Occipital lobe (tissue), 1 donor: ENCODE measurements at regions not wholly inside any gene's neighbourhood (a gene's known extent, or its start where the extent isn't known, plus 50 kb on each side); places are given as distances from the start of the nearest gene placed in this dataset.

ENCODE experiments used
- DNase-seq: peaks from one replicate; lab custom pipeline; 2025; lab: John Stamatoyannopoulos, UW

DNA sequence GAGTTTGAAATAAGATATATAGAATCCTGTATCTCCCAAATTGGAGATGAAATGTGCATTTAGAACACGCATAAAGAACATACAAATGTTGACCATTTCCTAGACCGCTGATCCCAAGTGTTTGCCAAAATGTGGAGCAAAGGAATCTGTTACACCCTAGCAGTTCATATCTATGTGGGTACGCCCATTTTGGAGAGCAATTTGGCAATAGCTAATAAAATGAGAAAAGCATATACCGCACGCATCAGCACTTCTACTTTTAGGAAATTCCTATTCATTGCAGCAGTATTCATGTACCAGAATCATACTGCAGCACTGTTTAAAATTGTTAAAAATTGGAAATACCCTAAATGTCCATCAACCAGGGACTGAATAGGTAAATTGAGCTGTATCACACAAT, 937.8 kb downstream of the BCL11B start:
- no peak for DNase-seq

DNA sequence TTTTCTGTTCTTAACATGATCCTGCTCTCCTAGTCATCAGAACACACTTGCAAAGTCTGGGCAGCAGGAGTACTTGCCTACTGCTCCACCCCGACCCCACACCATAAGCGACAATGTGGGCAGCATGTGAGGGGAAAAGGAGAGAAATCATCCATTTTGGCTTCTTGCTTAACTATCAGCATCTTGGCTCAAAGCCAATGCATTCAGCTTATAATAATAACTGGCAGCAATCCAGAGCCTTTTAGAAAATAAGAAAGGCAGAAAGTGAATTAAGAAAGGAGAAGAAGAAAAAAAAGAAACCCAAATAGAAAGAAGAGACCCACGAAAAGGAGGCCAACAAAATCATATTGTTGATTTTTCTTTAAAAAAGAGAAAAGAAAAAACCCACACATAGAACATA, 930.8 kb downstream of the BCL11B start:
- no peak for DNase-seq

DNA sequence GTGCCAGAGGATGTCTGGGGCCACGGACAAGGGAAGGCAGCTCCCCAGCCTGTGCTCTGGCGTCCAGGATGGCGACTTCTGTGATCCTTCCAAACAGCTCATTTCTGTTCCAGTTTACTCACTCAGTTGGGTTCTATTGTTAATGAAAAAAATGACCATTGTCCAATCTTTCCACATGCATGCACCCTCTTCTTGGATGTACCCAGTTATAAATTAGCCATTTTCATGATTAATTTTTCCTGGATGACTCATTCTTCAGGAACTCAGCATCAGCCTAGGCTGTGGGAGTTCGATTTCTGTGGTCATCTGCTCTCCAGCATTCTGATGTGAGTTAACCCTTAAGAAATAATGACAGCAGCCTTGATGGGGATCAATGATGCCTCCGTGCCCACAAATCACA, 926.8 kb downstream of the BCL11B start:
- no peak for DNase-seq

DNA sequence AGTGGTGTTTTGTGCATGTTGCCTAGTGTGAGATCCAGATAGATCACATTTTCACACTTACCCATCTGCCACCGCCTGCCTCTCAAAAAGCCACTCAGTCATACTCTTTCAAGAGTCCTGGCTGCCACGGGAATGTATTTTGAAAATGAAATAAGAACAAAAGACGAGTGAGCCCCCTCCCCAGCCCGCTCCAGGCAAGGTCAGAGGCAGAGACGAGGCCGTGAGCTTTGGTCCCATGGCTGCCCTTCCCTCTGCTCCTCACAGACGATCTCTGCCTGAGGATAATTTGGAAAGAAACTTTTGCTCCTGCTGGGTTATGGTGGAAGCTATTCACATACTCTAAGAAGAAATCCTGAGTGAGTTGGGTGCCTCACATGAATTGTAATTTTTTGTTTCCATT, 924.3 kb downstream of the BCL11B start:
- no peak for DNase-seq

DNA sequence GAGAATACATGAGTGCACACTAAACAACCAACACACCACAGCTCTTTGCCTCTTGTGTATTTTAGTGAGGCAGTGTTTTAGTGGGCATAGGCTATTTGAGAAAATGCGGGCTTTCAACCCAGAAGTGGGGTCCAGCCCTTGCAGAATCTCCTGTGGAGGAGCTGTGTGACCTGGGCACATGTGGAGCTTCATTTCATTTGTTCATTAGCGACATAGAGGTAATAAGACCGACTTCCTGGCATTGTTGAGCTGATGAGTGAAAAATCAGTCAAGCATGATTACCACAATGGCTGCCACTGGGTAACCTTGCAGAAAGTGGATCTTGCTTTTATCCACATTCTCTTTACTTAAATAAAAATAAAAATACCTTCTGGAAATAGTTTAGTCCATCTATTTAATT, 923.5 kb downstream of the BCL11B start:
- no peak for DNase-seq

DNA sequence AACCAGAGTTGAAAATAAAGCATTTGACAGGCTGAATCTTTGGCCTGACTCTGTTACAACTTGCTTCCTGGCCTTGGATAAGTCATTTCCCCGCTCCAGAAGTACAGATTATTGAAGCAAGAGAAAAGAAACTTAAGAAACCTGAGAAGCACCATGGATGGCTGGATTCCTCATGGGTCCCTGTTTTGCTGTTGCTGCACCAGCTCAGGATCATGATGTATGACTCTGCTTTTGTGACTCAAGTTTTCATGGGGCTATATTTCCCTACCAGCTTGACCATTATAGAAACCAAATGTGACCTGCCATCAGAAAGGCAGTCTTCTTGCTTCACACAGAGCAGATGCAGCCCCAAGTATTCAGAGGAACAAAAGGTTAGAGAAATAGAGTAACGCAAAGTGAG, 921.8 kb downstream of the BCL11B start:
- DNase-seq, result no peak

DNA sequence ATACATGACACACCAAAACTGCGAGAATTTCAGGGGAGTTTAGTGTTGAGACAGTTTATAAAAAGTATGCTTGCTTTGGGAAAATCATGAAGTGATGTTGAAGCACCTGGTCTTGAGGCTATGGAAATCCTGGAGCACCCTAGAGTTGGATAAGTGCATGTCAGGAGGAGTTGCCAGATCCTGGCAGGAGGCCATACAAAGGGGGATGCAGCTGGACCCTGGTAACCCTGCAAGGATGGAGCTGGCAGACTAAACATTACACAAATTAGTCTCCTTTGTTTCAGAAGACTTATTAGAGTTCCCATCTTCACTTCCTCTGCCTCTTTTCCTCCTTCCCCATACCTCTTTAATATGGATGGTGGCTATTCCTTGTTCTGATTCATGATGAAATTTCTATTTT, 907.0 kb downstream of the BCL11B start:
- no peak for DNase-seq

DNA sequence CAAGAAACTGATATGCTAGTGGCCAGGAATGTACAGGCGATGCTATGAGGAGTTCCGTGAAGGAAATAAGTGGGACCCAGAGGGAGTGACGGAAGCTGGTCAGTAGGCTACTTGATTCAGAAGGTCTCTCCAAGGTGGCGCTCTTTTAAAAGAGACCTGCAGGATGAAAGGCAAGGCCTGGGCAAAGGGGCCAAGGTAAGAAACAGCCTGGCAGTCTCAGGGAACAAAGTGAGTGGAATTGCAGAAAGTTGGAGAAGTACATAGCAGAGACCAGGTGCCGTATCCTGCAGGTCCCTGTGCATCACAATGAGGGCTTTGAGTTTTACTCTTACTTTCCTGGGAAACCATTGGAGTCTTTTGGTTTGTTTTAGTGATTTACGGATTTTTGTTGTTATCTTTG, 905.6 kb downstream of the BCL11B start:
- no peak for DNase-seq

DNA sequence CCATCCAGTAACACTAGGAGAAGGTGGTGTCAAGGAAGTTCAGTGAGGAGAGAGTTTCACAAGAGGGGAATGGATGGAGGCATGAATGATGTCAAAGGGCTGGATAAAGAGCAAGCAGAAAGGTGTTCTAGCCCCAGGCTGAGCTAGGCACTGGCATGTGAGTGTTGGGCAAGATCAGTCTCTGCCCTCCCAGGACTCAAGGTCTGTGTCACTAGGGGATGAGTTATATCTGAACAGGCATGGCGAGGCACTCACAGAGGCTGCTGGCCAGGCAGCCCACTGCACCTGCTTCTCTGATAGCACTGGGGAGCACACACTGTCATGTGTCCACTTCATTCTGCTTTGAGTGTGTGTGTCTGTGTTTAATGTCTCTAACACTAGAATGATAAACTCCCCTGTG, 903.8 kb downstream of the BCL11B start:
- no peak for DNase-seq

DNA sequence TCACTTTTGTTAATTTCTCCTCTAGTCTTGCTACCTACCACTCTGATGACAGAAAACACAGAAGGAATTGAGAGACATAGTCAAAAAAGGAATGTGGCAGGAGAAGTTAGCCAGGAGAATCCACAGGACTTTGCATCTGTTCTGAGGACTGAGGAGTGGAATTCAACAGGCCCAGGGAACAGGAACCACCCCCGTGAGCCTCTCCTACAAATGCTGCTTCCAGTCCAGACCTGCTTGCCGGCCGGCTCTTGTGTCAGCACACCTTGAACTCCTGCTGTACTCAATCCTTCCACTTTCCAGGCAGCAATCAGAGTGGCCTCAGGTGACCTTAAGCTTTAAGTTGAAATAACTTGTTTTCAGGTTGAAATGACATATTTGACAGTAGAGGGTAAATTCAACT, 903.1 kb downstream of the BCL11B start:
- DNase-seq, result no peak

DNA sequence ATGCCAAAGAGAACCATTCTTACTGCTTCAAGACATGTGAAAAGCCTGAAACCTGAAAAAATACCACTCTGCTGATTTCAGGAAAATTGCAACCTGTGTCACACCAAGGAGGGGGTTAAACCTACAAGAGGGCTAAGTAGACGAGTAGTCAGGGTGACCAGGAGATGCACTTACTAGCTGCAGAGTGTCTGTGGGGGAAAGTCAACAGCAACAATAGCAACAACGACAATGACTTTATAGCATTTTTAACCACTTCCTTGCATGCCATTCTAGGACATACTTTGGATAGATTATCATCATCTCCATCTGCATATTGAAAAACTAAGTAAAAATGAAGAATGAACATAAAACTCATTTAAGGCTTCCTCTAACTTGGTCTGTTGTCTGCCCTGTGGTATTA, 902.7 kb downstream of the BCL11B start:
- DNase-seq, result no peak

DNA sequence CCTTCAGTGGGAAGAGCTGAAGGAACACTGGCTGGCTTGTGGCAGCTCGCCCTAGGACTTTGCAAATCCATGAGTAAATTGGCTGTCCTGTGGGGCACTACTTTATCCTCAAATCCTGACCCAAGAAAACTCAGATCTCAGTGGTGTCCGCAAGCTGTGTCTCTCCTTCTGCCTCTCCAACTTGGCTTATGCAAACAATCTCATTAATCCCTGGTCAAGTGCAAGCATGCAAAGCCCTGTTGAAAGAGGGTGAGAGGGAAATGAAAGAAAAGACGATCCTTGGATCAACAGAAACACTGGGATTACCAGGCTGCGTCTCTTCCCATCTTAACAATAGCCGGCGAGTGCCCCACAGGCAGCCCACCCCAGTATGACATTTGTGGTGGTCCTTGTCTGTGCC, 901.6 kb downstream of the BCL11B start:
- DNase-seq, result no peak

DNA sequence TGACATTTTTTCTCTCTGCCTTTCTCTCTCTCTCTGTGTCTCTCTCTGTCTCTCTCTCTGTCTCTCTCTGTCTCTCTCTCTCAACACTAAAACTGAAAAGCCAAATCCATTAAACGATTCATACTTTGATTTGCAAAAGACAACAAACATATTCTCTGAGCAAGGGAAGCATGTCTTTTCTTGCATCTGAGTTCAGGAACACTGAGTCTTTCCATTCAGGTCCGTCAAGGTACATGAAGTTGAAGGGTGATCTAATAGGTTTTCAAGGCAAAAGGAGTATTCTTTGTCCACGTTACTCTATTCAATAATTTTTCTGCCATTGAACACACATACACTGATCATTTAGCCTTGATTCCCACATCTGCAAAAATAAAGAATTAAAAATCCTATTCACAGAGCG, 900.9 kb downstream of the BCL11B start:
- no peak for DNase-seq

DNA sequence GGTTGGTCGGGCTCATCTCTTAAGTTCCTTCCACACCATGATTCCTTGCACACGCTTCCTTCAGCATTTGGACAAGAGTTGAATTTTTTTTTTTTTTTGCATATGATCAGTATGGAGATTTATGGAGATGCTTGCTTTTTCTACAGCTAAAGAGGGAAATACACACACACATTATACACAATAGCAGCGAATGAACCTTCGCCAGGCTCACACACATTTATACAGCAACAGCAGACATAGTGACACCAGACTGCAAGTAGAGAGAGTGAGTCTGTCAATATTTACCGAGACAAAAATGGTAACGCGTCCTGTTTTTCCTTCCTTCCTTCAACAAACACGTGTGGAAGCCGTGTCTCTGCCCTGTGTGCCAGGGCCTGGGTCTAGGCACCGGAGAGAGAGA, 897.9 kb downstream of the BCL11B start:
- no peak for DNase-seq

DNA sequence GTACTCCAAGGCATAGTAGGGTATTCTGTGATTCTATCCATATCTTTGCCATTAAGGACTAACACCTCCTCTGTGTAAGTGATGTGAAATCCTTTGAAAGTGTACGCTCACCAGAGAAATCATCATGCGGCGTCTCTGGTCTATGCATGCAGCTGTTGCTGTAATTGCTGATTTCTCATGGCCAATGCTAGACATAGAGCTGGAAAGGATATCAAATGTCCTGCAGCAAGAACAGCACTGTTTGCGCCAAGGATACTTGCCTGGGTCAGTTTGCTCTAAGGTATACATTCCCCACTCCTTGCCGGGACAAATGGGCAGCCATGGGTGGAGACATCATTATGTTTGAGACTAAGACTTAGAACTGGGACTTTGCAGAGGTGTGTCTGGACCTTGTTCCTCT, 896.4 kb downstream of the BCL11B start:
- DNase-seq, result no peak

DNA sequence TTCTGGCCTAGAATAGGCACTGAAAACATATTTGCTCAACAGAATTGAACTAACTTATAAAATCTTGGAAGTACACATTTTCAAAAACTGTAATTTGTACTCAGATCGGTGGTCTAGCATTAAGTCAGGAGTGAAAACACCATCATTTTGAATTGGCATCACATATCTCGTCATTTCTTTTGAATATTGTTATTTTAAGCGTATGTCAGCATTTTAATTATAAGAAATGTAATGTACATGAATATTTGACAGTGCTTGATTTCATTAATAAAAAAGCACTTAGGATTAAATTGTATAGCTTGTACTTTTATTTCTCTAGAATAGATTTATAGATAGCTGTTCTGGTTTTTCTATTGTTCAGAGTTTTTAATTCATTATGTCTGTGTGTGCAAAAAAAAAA, 892.2 kb downstream of the BCL11B start:
- DNase-seq, result no peak

DNA sequence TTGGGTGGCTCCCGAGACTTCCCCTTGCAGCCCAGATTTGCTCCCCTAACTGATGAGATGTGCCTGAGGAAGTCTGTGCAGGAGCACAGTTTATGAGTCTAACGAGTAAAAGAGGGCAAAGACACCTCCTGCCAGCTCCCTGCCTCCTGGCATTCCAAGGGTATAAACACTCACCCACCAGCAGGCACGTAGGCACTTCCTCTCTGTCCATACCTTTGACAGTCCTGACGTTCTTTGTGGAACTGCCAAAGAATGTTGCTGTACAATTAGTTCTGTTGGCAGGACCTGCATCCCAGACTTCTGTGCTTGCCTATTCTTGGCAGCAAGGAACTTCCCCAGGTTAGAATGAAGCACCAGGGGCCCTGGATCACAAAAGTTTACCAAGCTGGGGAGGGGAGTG, 889.3 kb downstream of the BCL11B start:
- DNase-seq, result no peak

DNA sequence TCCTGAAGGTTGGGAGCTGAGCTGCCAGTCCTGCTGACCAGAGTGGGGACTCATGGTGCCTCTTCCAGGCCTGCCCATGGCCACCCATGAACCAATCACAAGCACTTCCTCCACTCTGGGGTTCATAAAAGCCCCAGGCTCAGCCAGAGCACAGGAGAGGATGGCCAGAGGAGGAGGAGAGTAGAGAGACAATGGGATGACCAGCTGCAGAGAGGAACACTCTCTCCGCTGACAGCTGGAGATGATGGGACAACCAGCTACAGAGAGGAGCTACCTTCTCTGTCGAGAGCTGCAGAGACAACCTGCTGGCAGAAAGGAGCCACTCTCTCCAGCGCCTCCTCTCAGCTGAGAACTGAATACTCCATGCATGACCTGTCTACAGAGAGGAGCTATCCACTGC, 886.1 kb downstream of the BCL11B start:
- DNase-seq, result no peak

DNA sequence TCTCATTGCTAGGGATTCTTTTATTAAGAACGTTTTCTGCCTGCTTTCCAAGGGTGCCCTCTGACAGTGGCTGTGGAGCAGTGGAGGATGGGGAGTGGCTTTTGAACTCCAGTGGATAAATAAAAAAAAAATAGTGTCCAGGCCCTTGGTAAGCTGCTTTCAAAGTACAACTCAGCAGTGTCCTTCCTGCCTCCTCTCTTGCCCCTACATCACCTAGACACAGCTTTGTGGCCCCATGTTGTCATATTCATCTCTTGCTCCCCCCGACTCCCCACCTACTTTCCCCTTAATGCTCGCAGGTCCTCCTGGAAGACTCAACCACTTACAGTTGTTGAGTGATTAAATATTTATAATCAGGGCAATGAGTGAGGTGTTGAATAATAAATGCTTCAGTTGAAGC, 880.9 kb downstream of the BCL11B start:
- DNase-seq, result no peak

DNA sequence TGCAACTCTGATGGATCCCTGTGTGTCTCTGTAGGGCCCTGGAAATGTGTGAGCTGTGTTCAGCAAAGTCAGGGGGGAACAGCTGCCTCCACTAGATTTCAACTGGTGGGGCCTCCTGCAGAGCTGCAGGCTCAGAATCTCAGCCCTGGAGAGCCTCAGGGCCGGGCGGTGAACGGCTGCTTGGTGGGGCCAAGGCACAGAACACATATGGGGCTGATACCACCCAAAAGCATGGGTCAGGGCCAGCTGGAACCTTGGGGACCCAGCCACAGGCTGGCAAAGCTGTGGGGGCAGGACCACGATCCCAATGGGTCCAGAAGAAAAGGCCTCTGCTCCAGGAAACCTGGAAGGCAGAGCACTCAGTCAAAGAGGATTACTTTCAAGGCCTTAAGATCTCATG, 878.5 kb downstream of the BCL11B start:
- DNase-seq, result no peak

DNA sequence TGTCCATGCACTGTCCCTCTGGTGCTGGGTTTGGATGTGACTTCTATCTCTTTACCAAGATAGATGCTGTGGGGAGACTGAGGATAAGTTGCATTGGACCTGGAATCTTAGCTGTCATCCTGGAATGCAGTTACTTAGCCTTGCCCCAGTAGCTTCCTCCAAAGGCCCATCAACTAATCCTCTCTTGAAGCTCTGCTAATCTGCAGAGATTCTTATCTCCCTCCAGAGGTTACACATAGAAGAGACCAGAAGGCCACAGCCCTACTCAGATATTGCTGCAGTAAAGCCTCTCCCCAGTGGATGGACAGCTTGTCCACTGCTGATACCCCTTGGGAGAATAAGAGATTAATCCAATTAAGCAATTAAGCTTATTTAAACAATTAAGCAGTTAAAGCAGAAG, 867.2 kb downstream of the BCL11B start:
- no peak for DNase-seq

DNA sequence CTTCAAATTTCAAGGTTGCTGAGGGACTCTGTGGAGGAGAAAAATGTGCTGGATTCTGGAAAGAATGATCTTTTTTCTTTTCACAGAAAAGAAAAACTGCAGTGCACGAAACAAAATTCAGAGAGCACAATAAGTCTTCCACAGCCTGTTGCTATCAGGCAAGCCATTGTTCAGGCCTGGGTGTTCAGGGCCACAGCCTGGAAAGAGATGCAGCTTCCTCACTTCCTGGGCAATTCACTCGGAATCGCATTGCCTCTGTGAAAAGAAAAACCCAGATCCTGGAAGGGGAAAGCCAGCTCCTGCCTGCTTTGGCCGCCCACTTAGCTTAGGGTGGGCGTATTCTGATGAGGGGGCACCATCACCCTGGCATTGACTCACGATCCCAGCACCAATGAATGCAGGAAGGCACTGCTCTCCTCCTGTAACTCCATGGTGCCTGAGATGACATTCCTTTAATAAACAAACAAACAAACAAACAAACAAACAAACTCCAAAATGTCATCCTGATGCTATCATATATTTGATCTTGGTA, 863.9 kb downstream of the BCL11B start:
- no peak for DNase-seq

DNA sequence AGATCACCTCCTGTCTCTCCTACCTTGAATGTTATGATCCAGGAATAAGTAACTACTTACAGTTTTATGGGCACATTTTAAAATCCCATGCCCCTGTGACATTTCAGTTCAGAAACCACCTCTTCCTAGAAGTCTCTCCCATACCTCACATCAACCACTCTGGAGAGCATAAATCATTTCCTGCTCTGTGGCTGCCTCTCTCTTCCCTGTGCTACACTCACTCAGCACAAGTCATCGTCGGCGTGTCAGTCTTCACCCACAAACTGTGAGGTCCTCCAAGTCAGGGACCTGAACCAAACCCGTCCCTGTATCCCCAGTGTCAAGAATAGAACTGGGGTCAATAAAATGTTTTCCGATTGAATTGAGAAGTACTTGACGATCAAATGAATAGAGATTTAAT, 863.3 kb downstream of the BCL11B start:
- no peak for DNase-seq

DNA sequence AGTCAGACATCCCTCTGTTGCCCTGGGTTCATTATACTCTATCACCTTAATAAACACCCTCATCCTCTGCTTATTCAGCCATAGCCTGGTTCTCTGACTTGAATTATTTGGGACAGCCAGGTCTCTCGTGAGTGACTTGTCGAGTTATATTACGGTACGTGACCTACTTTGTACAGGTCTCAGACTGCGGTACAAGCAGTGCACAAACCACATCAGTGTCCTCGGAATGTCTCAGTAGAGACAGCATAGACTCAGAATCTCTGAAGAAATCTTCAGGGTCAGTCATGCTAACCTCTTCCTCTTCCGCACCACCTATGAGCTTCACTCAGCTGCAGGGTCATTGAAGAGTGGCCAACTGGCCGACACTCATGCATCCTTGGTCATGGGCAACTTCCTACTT, 860.8 kb downstream of the BCL11B start:
- no peak for DNase-seq

DNA sequence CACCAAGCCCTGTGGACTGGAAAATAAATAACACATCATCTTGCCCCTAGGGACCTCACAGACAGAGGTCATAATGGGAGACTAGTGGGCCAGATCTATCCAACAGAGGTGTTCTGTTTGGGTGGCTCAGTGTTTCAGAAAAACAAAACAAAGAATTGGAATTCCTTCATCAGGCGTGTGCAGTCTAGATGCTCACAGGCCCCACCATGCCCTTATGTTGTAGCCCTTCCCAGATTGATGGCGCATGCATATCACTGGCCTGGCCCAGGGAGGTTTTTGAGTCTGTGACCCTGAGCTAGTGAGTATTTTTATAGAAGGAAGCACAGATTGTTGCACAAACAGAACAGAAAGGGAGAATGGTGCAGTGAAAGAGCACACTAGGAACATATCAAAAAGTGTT, 859.6 kb downstream of the BCL11B start:
- no peak for DNase-seq
